Upper lobe of left lung (tissue), 4 donors: ENCODE measurements at regions not wholly inside any gene's neighbourhood (a gene's known extent, or its start where the extent isn't known, plus 50 kb on each side); places are given as distances from the start of the nearest gene placed in this dataset.

Experiments
- EP300 ChIP-seq, 4 donors: sonication (generic); formaldehyde crosslinking; IDR thresholded peaks; one replicate each; pipeline ENCODE4 v1.5.1; 2017; ENCODE audit warnings: antibody characterized with exemption in 4 of 4, control low read depth in 2 of 4
- POLR2A ChIP-seq, 4 donors: fragments of 450-650 bp; IDR thresholded peaks; one replicate each; pipeline ENCODE4 v1.5.1; 2016 to 2017; ENCODE audit warnings: antibody characterized with exemption in 4 of 4, mild to moderate bottlenecking in 2 of 4
- TF ChIP-seq, protein P1 (sequence below), 6 experiments: fragments of 450-650 bp in 4 of 6; fragments of 200-600 bp in 2 of 6; sonication (generic) in 2 of 6; IDR thresholded peaks; one replicate each; pipeline ENCODE4 v1.5.1; 2016 to 2019; ENCODE audit warnings: antibody characterized with exemption in 6 of 6

- no peak for TF ChIP-seq POLR2A (IDR thresholded peaks at IDR 0.05)
- TF ChIP-seq, protein P1, sequence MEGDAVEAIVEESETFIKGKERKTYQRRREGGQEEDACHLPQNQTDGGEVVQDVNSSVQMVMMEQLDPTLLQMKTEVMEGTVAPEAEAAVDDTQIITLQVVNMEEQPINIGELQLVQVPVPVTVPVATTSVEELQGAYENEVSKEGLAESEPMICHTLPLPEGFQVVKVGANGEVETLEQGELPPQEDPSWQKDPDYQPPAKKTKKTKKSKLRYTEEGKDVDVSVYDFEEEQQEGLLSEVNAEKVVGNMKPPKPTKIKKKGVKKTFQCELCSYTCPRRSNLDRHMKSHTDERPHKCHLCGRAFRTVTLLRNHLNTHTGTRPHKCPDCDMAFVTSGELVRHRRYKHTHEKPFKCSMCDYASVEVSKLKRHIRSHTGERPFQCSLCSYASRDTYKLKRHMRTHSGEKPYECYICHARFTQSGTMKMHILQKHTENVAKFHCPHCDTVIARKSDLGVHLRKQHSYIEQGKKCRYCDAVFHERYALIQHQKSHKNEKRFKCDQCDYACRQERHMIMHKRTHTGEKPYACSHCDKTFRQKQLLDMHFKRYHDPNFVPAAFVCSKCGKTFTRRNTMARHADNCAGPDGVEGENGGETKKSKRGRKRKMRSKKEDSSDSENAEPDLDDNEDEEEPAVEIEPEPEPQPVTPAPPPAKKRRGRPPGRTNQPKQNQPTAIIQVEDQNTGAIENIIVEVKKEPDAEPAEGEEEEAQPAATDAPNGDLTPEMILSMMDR (IDR thresholded peaks at IDR 0.05): no peak
- no peak for TF ChIP-seq EP300 (IDR thresholded peaks at IDR 0.05)
These were observed 452.9 kb upstream of the SPRED2 start for GRCh38 chr2:65885266-65885665.
